ENCODE measurements at regions not wholly inside any gene's neighbourhood (a gene's known extent, or its start where the extent isn't known, plus 50 kb on each side); places are given as distances from the start of the nearest gene placed in this dataset. TPM values are rescaled to one million over a fixed set of nuclear protein-coding genes. Genes with fewer than 3 reads are reported as not detected.

GRCh38 chr20:17172836-17173516, 53.9 kb upstream of the PCSK2 start:
- H3K36me3 ChIP-seq = no peaks in the 10 kb centered on the region
- no peak for DNase-seq (ENCODE audit: low spot score)
- H4K20me1 ChIP-seq (ENCODE audit: low read depth) = no peaks in the 10 kb centered on the region
- H3K9ac ChIP-seq = no peak overlapping the region
- H2AFZ ChIP-seq (replicated peaks) = no peak overlapping the region
- no peaks in the 10 kb centered on the region for H3K27me3 Mint-ChIP-seq (ENCODE audit: insufficient read depth, low read depth)
- H3K4me3 ChIP-seq = no peak overlapping the region
- no peak overlapping the region for H3K27ac Mint-ChIP-seq
- no peak for TF ChIP-seq EZH2phosphoT487 (IDR thresholded peaks at IDR 0.05)
- no peak for TF ChIP-seq EZH2 (IDR thresholded peaks at IDR 0.05)
- no peak for TF ChIP-seq CTCF (IDR thresholded peaks at IDR 0.05)
- H3K36me3 Mint-ChIP-seq = no peaks in the 10 kb centered on the region
- peaks cover 15% of the 10 kb centered on the region for H3K4me1 Mint-ChIP-seq
- no peak overlapping the region for H3K4me2 ChIP-seq
- no peaks in the 10 kb centered on the region for H3K9me3 Mint-ChIP-seq
- H3K9me3 ChIP-seq (ENCODE audit: low read depth) = no peaks in the 10 kb centered on the region
- H3F3A ChIP-seq (ENCODE audit: low read depth) = peaks cover 5% of the 10 kb centered on the region
- H3K4me1 ChIP-seq = peaks cover 17% of the 10 kb centered on the region
- H3K79me2 ChIP-seq (ENCODE audit: low read depth) = no peaks in the 10 kb centered on the region
- no peak overlapping the region for H3K4me3 Mint-ChIP-seq
- no peak overlapping the region for H3K27ac ChIP-seq
- H3K27me3 ChIP-seq = no peaks in the 10 kb centered on the region

Small RNA genes lying in the stretch of these regions (small RNA-seq; reads per million reads assigned to genes)
- gene RF00012 = not detected
